ENCODE measurements at regions not wholly inside any gene's neighbourhood (a gene's known extent, or its start where the extent isn't known, plus 50 kb on each side); places are given as distances from the start of the nearest gene placed in this dataset.

DNA sequence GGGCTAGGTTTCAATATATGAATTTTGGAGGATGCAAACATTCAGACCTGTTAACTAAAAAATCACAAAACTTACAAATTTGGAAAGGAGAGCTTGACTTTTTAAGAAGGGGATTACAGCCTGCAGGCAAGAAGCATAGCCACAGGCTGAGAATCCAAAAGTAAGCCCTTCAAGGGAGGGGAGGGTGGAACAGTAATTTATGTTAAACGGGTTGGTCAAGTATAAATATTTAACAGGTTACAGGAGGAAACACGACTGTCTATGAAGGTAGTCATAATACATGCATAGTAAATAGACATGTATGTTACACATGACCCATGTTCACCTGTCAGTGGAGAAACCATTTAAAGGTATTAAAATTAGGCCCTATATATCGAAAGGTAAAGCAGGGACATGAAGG is 261.1 kb upstream of the RGS18 start:
- DNase-seq (ENCODE audit: low spot score), result no peak

DNA sequence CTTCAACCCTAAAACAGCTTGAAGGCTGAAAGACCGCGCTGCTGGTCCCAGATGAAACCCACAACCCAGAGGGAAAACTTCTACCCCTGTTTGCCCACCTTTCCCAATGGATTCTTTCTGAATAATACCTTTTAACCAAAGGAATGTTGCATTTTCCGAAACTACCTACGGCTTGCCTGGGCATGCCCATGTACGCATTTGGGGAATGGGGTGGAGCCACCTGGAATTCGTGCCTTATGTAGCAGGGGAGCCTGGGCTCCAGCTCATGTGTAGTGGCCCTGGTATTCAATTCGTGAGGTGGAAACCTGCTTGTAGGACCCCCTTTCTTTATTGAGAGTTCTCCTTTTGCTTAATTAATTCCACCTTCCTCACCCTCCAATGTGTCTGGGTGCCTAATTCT is 256.6 kb upstream of the RGS18 start:
- DNase-seq (ENCODE audit: low spot score), result no peak

DNA sequence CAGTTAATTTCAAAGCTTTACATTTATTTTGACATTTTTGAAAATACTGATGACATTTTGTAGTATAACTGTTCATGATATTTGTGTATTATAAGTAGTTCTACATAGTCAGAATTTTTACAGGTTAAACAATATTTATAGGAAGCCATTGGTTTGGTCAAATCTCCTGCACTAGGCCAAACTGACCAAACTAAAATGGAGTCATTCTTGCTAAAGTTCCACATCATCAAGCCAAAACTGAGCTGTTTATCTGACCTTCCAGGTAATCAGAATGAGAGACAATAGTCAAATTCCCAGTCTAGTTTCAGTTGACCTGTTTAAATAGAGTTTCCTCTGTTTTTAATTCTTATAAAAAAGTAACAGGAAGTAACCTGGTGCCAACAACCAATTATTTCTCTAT is 253.3 kb upstream of the RGS18 start:
- DNase-seq (ENCODE audit: low spot score), result no peak

DNA sequence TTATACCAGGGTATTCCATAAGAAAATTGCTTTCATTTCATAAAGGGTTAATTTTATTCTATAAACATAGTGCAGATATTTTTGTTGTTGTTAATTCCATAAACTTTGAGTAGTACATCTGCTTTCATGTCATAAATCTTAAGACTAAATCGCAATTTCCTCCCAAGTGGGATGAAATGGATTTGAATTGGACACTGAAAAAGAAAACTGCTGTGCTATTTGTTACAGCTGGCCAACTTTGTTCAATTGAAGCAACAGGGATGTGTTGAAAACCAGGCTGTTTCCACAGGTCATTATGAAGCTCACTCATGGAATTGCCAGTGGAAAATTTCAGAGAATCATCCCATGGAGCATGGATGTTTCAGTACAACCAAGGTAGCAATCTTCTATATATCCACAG is 252.5 kb upstream of the RGS18 start:
- no peak for DNase-seq (ENCODE audit: low spot score)

DNA sequence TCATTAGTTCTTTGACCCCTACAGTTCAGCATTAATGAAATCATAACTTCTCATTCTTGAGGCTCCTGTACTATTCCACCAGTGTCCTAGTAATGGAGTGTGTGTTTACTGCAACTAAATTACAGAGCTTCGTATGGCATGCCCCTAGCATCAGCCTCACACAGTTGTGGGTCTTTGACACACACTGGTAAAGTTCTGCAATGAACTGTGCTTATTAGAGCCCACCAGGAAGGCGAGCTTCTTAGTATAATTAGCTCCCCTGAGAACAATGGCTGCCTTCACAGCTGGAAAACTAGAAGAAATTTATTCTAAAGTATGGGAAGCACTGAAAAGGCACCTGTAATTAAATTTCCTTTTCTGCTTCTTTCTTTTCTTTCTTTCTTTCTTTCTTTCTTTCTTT is 251.1 kb upstream of the RGS18 start:
- no peak for DNase-seq (ENCODE audit: low spot score)

DNA sequence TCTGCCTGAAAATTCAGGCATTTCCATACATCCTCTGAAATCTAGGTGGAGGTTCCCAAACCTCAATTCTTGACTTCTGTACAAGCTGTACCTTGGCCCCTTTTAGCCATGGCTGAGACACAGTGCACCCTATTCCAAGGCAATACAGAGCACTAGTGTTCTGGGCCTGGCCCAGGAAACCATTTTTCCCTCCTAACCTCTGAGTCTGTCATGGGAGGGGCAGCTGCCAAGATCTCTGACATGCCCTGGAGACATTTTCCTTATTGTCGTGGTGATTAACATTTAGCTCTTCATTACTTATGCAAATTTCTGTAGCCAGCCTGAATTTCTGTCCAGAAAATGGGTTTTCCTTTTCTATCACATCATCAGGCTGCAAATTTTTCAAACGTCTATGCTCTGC is 248.0 kb upstream of the RGS18 start:
- DNase-seq (ENCODE audit: low spot score), result no peak

DNA sequence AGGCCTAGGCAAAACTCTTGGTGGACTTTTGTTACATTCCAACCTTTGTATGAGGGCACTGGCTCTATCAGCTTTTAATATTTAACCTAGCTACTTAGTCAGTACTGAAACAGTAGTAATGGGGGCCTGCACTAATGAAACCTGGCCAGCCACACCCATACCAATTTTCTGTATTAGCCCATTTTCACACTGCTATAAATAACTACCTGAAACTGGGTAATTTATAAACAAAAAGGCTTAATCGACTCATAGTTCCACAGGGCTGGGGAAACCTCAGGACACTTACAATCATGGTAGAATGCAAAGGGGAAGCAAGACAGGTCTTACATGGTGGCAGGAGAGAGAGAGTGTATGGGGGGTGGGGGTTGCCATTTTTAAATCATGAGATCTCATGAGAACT is 245.7 kb upstream of the RGS18 start:
- DNase-seq (ENCODE audit: low spot score), result no peak

DNA sequence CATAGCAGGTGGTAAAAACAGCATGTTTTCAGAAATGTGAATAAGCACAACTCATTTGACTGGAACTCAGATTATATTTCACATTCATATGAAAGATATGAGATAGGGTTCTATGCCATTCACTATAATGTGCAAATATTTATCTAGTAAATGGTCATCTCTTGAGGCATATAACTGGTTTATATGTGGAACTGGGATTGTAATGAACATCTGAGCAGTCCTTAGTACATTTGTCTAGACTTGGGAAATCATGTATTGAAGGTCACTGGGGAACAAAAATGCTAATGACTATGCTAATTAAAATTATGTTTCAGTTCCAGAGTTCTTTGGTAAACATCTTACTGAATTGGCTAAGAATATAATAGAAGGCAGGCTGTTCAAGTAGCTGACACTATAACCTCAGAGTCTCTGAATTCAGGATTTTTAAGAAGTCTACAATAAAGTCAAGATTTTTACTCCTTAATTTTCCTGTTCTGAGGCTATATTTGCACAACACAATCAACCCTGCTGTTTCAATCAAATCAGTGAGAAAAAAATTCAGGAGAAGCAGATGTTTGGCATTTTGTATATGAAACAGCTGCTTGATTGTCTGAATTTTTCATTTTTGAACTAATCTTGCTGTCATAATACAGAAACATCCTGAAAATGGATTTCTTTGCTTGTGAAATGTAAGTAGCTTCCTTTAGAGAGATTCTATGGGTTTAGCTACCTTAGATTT is 244.8 kb upstream of the RGS18 start:
- no peak for DNase-seq (ENCODE audit: low spot score)

DNA sequence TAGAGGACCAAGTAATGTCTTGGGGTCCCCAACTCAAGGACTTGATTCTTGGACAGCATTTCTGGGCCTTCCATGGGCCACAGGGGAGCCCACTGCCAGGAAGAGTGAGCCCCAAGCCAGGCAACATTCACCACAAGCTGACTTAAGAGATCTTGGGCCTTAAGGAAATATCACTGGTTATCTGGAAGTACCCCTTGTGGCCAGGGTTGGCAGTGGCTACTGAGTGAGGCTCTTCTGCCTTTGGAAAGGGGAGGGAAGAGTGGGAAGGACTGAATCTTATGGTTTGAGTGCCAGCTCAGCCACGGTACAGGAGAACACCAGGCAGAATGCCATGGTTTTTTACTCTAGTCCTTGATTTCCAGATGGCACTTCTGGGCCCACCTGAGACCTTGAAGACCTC is 228.9 kb upstream of the RGS18 start:
- no peak for DNase-seq (ENCODE audit: low spot score)

DNA sequence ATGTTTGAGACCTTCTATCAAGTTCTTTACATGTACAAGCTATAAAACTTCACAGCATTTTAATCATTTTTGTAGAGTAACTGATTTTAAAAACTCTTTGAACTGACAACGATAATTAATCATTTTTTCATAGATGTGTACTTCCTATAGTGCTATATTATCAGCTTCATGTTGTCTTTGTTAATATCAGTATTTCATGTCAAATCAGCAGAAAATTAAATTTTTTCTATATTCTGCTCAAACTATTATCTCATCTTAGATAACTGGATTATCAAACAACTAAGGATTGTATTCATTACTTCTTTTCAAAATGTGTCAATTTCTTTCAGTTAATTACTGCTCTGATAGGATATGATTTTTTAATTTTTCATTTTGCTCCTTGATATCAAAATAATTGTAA is 214.6 kb upstream of the RGS18 start:
- no peak for DNase-seq (ENCODE audit: low spot score)

DNA sequence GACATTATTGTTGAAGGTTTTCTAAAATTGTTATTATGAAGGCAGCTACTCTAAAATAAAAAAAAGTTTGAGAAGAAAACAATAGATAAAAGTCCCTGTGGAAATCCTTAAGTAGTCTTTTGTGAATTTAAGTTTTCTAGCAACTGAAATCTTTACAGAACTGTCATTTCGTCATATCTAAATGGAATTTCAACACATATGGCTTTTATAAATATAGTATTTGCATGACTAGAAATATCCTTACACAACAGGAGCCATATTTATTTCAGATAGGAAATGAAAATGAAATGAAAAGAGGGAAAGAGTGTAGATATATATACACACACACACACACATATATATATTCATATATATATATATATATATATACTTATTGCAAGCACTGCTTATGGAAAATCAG is 204.7 kb upstream of the RGS18 start:
- no peak for DNase-seq (ENCODE audit: low spot score)

DNA sequence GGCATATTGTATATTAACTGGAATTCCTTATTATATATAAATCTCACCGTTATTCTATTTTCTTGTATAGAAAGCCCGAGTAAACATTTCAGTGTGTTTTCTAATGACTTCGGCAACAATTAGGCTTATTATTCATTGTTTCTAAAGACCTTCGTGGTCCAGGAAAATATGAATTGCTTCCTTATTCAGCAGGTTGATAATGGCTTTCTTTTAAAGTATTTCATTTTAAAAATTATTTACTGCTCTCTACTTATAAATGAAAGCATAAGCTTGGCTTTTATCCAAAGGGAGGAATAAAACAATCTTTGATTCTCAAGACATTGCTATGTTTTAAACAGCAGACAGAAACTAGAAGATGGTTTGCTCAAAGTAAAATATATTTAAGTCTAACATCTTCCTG is 198.4 kb upstream of the RGS18 start:
- no peak for DNase-seq (ENCODE audit: low spot score)

DNA sequence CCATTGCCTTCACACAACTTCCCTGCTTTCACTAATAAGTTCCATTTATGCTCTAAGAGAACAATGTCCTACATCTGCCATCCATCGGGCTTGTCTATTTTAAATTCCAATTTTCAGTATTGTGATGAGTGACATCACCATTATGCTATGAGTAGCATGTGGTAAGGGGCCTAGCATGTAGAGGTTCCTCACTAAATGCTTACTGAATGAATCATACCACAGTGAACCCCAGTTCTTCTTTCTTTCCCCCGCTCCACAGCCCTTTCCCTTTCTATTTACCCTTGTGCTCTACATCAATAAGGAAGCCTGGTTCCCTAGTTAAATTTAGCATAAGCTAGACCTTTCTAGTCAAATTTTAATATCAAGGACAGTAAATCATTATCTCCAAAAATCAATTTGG is 195.0 kb upstream of the RGS18 start:
- DNase-seq (ENCODE audit: low spot score), result no peak

DNA sequence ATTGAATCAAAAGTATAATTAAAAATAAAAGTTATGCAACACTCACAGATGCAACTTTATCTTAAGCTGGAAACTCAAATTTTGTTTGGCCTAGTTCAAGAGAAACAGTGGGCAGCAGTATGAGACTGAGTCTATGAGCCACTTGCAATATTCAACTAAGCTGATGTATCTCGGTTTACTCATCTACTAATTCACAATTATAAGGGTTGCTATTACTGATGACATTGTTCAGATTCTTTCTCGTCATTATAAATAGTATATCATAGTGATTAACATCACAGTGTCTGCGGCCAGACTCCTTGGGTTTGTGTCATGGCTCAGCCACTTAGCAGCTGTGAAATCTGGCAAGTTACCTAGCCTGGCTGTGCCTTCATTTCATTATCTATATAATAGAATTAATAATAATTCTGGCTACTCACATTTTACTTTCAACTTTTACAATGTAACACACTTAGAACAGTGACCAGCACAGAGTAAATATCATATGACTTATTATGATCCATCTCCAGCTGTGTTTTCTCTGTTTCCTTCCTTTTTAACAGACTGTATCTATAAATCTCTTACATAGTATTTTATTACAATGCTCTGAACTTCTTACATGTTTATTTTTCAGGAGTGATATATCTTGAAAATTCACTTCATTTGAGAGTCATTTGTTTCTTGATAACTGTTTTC is 194.3 kb upstream of the RGS18 start:
- no peak for DNase-seq (ENCODE audit: low spot score)

DNA sequence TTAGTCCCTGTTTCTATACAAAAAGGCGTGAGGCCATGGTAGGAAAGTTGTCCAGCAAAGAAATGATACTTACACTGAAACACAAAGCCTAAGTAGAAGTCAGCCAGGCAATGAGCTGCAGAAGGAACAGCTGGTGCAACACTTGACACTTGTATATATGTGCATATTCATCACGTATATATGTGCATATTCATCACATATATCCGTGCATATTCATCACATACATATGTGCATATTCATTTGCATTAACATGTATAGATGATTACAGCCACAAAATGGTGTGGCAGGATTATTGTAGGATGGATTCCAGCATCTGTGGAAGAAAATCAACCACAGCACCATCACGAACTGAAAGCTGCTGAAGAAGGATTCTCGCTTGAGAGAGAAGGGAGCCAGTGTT is 189.0 kb upstream of the RGS18 start:
- DNase-seq (ENCODE audit: low spot score), result no peak

DNA sequence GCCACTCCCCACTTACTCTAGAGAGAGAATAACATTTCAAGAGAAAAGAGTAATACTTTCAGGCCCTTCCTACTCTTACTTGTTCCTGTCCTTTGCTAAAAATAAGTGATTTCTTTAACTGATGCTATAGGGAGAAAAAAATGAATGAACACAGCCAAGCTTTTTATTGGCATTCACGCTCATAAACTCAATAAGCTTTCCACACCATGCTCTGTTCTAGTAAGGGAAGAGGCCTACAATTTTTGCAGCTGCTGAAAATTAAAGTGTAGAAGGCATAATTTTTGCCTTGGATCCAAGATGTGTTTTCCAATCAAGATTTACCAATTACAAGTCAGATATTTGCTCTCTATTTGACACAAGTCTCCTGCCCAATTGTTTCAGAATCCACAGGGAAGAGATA is 188.1 kb upstream of the RGS18 start:
- no peak for DNase-seq (ENCODE audit: low spot score)

DNA sequence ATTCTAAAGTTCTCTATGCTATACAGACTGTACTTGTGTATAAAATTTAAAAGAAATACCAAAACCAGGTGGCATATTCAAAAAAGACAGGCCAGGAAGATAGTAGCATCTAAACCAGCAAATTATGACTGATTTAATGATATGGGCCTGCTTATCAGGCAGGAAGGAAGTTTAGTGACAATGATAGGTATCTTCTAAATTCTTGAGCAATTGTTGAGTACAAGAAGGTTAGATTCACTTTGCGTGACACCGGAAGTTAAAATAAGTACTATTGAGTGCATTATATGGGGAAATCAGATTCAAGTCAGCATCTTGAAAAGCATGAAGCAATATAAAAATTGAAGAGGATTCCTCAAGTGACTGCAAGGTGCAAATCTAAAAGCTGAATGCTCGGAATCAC is 186.8 kb upstream of the RGS18 start:
- no peak for DNase-seq (ENCODE audit: low spot score)

DNA sequence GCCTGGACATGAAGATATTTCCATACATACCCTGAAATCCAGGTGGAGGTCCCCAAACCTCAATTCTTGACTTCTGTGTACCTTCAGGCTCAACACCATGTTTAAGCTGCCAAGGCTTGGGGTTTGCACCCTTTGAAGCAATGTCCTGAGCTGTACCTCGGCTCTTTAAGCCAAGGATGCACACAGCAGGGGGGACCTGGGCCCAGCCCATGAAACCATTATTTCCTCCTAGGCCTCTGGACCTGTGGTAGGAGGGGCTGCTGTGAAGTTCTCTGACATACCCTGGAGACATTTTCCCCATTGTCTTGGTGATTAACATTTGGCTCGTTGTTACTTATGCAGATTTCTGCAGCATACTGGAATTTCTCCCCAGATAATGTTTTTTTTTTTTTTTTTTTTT is 184.3 kb upstream of the RGS18 start:
- no peak for DNase-seq (ENCODE audit: low spot score)

DNA sequence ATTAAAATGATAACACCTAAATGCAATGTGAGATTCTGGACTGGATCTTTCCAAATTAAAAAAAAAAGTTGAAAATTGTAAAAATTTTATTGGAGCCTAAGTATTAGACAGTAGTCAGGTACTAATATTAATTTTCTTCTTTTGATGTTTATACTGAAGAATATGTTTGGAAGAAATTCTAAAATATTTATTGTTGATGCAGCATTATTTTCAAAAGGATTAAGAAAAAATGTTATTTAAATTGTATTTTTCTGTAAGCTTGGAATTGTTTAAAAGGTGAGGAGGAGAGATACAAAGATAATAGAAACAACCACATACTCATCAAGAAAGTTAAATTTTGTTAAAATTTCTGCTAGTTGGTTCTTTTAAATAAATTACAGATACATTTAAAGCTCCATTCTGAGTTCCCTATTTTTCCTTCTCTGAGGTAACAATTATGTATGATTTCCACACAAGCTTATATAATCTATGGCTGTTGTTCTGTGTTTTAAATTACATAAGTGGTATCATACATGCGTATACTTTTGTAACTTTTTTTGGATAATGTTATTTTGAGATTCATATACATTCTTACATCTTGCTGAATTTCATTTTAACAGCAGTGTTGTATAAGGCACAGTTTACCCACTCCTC is 180.3 kb upstream of the RGS18 start:
- DNase-seq (ENCODE audit: low spot score), result no peak

DNA sequence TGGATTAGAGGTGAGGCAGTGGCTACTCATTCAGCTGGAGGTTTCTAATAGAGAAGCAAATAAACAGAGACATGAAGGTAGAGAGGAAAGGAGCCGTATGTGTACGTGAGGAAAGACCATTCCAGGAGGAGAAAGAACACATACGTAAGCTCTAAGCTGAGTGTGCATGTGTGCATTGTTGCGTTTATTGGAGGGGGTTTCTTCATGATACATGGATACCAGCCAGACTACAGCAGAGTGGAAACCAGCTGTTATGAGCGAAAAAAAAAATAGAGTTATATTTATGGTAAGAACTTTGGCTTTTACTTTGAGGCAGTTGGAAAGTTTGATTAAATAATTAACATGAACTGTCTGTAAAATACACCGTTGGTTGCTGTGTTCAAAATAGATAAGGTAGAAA is 173.4 kb upstream of the RGS18 start:
- DNase-seq (ENCODE audit: low spot score), result no peak

DNA sequence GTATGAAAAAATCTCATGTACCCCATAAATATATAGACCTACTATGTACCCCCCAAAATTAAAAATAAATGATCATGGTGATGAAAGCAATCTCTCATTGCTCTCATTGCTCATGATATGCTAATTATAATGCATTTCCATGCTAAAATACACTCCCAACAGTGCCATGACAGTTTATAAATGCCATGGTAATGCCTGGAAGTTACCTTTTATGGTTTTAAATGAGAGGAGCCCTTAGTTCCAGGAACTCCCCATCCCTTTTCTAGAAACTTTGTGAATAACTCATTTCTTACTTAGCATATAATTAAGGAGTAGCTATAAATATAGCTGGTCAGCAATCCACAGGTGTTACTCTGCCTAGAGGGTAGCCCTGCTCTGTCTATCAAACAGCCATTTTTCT is 166.1 kb upstream of the RGS18 start:
- no peak for DNase-seq (ENCODE audit: low spot score)

DNA sequence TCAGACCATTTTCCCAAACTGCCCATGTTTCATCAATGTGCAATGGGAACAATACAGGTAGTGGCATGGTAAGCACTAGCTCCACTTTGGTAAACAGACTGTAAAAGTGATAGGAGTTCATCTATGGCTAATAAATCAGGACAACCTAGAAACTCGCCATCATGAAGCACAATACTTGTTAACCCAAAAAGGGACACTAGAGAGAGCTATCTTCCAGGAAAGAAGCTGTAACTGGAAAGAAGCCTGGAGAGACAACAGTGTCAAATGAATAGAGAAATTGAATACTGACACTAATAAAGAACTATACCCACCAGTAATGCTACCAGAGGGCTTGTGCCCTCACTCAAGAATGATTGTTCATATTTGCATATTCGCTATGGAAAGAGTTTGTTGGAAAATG is 164.7 kb upstream of the RGS18 start:
- DNase-seq (ENCODE audit: low spot score), result no peak

DNA sequence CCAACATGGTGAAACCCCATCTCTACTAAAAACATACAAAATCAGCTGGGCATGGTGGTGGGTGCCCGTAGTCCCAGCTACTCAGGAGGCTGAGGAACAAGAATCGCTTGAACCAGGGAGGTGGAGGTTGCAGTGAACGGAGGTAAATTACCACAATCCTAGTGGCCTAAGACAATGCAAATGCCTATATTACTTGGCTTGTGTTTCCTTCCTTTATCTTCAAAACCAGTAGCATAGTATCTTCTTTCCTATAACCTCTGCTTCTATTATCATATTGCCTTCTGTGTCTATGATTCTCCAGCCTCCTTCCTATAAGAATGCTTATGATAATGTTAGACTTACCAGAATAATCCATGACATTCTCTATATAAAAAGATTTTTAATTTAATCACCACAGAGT is 156.2 kb upstream of the RGS18 start:
- DNase-seq (ENCODE audit: low spot score), result no peak

Measured in putamen (tissue), 1 donor.